Stimulated activated CD8-positive, alpha-beta memory T cell treated with anti-CD3 and anti-CD28 coated beads, Interleukin-2, amount 100 ng/mL, for 1 hour (primary cell): ENCODE measurements at regions not wholly inside any gene's neighbourhood (a gene's known extent, or its start where the extent isn't known, plus 50 kb on each side); places are given as distances from the start of the nearest gene placed in this dataset.

Experiments used
- DNase-seq, 2 donors: peaks; one replicate each; pipeline ENCODE4 v3.0.0-alpha.2; 2020; ENCODE audit warnings: low read depth in 2 of 2

GRCh38 chr3:6568999-6569493, 291.9 kb upstream of the GRM7 start:
- no peak for DNase-seq

- no peak for DNase-seq
These were observed 289.5 kb upstream of the GRM7 start for GRCh38 chr3:6571448-6571847.

- no peak for DNase-seq
These were observed 283.3 kb upstream of the GRM7 start for GRCh38 chr3:6577584-6577983.

GRCh38 chr3:6578526-6578925, 282.4 kb upstream of the GRM7 start:
- no peak for DNase-seq

- no peak for DNase-seq
These were observed 280.1 kb upstream of the GRM7 start for GRCh38 chr3:6580808-6581207.

- DNase-seq, result no peak
These were observed 275.6 kb upstream of the GRM7 start for GRCh38 chr3:6585360-6585759.

GRCh38 chr3:6600237-6600636, 260.7 kb upstream of the GRM7 start:
- DNase-seq, result no peak

GRCh38 chr3:6601374-6601773, 259.5 kb upstream of the GRM7 start:
- DNase-seq, result no peak

GRCh38 chr3:6602329-6602728, 258.6 kb upstream of the GRM7 start:
- no peak for DNase-seq

- no peak for DNase-seq
These were observed 255.7 kb upstream of the GRM7 start for GRCh38 chr3:6605227-6605626.

- no peak for DNase-seq
These were observed 252.1 kb upstream of the GRM7 start for GRCh38 chr3:6608843-6609242.

GRCh38 chr3:6612034-6612616, 248.8 kb upstream of the GRM7 start:
- no peak for DNase-seq

- no peak for DNase-seq
These were observed 238.7 kb upstream of the GRM7 start for GRCh38 chr3:6622260-6622659.

GRCh38 chr3:6622712-6623111, 238.2 kb upstream of the GRM7 start:
- no peak for DNase-seq

GRCh38 chr3:6631376-6631775, 229.5 kb upstream of the GRM7 start:
- DNase-seq, result no peak

GRCh38 chr3:6640907-6641306, 220.0 kb upstream of the GRM7 start:
- no peak for DNase-seq

GRCh38 chr3:6644070-6644929, 216.6 kb upstream of the GRM7 start:
- no peak for DNase-seq

- no peak for DNase-seq
These were observed 206.2 kb upstream of the GRM7 start for GRCh38 chr3:6654670-6655069.

GRCh38 chr3:6655275-6655674, 205.6 kb upstream of the GRM7 start:
- no peak for DNase-seq

- DNase-seq, result no peak
These were observed 203.3 kb upstream of the GRM7 start for GRCh38 chr3:6657591-6657990.

- no peak for DNase-seq
These were observed 193.6 kb upstream of the GRM7 start for GRCh38 chr3:6667354-6667753.

- no peak for DNase-seq
These were observed 189.6 kb upstream of the GRM7 start for GRCh38 chr3:6671363-6671762.

- DNase-seq, result no peak
These were observed 181.4 kb upstream of the GRM7 start for GRCh38 chr3:6679510-6679909.
